ENCODE measurements at regions not wholly inside any gene's neighbourhood (a gene's known extent, or its start where the extent isn't known, plus 50 kb on each side); places are given as distances from the start of the nearest gene placed in this dataset.
A peak's percentile ranks its signal among the peaks of the same experiment; 100 is the strongest.

DNA sequence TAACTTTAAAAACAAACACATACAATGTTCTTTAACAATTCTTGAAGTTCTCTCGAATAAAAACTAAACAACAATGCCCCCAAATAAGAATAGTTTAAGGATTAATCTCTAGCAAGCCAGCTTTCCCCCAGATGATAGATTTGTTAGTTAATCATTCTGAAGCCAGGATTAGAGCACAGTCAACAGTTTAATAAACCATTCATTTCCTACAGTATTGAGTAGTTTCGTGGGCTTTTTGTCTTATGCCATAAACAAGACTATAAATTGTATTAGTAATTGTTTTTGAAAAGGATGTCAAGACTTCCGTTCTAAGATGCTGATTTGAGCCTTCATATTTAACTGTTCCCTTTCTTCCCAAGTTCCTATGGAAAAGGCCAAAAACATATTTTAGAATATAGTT lies 136.6 kb downstream of the PIK3R1 start:
- DNase-seq = no peak

DNA sequence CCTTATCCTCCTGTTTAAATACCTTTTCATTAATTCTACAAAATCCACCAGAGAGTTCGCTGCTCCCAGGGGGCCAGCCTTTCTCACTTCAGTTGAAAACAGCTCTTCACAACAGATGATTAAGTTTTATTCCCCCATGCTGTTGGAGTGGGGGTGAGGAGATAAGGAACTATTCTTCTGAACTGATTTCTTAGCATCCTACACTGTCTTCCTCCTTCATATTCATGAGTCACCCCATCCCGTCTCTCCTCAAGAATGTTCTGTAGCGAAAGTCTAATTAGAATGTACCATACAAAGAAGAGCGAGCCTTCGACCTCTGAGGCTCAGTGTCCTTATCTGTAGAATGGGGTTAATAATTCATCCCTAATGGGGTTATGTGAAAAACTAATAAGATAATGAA lies 138.0 kb downstream of the PIK3R1 start:
- no peak for DNase-seq

DNA sequence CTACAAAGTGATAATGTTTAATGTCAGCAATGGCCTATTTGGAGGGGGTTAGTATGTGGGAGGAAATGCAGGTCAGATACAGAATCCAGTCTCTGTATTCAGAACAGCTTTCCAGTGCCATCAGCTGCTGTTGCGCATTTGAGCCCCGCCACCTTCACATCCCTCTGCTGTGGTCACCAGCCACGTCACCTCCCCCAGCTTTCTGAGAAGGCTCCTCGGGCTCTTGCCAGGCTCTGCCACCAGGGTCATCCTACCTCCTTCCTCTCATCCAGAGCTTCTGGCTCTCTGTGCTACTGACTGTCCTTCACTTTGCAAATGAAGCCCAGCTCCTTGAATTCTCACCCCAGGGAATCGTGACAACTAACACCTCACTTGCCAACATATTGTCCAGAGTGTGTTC lies 138.8 kb downstream of the PIK3R1 start:
- DNase-seq = no peak

DNA sequence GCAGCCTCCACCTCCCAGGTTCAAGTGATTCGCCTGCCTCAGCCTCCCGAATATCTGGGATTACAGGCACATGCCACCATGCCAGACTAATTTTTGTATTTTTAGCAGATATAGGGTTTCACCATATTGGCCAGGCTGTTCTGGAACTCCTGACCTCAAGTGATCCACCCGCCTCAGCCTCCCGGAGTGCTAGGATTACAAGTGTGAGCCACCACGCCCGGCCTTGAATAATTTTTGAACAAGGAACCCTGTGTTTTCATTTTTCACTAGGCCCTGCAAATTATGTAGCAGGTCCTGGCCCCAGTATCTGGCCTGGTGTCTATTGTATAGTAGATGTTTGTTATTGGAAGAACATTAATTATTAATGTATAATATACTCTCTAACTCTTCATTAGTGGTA lies 140.7 kb downstream of the PIK3R1 start:
- DNase-seq = no peak

DNA sequence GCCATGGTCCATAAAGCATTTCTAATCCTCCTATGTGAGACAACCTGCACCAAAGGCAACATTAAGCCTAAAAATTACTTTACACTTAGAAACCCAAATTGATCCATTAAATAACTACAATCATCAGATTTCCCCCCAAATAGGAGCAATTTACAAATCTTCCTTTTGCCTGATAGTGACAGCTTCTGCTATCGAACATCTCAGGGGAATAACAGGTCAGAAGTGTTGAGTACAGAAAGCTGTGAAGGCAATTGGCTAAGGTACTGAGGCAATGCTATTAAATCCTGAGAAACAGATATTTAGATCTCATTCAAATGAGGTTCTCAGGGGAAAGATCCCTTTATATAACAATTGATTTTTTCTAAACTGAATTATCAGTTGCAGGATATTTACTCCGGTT lies 141.1 kb downstream of the PIK3R1 start:
- no peak for DNase-seq

DNA sequence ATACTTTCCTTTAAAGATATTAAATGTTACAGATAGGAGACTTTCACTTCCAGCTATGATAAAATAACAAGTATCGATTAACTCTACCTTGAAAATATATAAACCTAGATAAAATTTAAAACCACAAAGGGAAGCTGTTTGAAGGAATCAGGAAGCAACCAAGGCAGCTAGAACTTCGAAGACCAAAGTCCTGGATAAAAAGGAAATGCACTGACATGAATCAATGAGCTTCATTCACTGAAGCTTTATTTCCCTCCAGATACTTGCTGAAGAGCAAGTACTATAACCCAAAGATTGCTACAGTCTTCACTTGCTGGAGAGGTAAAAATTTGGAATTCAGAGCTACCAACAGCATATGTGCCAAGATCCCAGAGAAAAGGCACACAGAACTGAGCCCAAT lies 144.1 kb downstream of the PIK3R1 start:
- no peak for DNase-seq

DNA sequence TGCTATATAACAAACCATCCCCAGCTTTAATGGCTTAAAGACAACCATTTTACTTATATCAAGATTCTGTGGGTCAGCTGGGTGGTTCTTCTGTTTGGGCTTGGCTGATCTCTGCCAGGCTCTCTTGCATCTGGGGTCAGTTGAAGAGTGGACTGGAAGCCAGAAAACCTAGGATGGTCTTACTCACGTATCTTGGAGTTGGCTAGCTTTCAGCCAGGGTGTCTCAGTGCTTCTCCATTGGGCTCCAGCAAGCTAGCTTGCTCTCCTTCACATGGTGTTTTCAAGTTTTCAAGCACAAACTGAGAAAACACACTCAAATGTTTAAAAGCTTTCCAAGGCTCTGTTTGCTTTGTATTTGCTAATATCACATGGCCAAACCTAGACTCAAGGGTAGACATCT lies 146.8 kb downstream of the PIK3R1 start:
- DNase-seq = no peak

DNA sequence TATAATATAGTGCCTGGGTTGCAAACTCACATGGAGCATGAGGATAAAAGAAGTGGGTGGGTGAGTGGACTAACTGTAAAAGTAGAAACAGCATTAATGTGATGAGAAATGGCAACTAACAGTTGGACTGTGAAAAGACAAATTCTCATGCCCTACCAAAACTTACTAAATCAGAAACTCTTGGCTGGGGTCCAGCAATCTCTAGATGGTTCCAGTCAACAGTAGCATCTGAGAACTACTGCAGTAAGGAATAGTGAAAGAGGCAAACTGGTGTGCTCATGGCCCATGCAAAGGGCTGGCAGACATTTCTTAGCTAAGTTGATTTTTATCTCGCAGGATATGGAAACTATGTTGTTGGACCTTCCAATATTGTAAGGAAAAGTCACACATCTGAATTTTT lies 150.3 kb downstream of the PIK3R1 start:
- no peak for DNase-seq

DNA sequence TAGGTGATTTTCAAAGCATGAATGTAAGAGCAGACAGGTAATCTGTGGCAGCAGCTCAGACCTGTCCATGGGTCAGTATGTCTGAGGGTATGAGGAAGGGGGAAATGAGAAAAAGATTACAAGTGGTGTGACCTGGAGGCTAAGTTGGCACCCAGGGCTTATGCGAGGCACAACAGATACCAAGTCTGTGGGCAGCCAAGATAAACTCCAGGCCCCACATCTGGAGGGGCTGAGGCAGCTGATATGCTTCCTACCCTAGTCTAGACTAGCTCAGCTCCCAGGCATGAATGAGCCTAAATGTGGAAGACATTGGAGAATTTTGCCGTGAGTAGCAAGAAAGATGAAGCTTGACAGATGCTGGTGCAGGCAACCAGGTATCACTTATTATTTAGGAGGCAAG lies 151.7 kb downstream of the PIK3R1 start:
- no peak for DNase-seq

DNA sequence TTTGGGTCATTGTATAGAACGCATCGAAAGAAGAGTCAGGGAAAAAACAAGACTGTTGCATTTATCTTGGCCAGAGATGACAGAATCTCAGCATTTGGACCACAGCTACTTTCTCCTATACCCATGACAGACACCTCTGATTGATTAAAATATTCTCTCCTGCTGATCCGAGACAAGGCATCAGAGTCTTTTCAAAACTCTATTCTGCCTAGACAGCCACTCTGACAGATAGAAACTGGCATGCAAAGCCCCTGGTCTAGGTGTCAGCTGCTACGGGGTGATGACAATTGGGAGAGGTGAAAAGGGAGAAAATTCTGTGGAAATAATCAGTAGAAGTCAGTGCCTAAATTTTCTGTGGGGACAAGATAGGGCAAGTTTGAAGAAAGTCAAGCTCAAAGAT lies 152.2 kb downstream of the PIK3R1 start:
- DNase-seq = no peak

DNA sequence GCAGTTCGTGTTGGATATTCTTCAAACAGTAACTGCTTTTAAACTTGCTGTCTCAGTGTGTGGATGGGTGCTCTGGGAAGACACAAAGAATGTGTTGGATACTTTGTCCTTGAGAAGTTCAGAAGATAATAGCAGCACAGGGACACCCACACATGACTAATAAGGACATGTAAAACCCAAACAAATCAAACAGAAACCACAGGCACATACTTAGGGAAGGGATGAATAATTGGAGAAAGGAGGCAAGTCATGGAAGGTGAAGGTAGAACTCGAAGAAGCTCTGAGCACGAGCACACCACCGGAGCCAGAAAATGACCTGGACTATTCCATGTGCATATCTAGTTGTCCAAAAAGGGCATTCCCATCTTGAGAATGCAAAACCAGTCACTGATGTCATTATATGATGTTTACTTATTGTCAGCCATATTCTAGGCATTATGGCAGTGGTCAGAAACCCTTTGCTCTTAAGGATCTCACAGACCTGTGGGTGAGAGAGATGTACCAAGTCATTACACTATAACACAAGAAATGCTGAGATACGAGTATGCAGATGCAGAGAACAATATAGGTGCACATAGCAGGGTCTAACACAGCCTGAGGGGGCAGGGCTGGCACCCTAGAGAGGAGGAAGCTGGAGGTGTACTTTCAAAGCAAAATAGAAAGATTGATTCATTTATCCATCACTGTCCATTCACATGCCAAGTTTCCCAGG lies 152.9 kb downstream of the PIK3R1 start:
- no peak for DNase-seq

DNA sequence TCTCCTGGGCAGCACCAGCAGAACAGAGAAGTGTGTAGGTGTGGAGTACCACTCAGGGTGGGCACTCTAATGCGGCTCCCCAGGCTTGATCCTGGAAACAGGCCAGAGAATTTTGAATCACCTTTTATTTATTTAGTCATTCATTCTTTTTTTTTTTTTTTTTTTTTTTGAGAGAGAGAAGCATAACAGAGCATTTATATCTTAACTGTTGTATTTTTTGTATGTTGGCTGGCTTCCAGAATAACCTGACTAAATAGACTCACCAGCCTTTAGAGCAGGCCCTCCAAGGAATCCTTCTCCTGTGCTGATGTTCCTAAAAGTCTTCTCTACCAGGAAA lies 153.4 kb downstream of the PIK3R1 start:
- no peak for DNase-seq

DNA sequence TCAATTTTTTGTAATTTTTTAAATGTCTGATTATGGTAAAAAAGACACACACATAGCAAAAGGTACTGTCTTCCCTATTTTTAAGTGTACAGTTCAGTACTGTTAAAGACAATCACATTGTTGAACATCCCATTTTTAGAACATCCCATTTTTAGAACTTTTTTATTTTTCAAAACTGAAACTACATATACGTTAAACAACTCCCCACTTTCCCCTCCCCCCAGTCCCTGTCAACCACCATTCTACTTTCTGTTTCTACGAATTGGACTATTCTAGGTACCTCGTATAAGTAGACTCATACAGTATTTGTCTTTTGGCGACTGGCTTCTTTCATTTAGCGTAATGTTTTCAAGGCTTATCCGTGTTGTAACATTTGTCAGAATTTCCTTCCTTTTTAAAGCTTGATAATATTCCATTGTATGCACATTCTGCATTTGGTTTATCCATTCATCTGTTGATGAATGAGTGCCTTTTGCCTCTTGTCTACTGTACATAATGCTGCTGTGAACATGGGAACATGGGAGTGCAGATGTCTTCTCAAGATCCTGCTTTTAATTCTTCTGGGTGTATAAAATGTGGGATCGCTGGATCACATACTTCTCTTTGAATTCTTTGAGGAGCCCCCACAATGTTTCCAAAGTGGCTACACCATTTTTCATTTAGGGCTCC lies 154.0 kb downstream of the PIK3R1 start:
- peak; percentile 31 for DNase-seq

DNA sequence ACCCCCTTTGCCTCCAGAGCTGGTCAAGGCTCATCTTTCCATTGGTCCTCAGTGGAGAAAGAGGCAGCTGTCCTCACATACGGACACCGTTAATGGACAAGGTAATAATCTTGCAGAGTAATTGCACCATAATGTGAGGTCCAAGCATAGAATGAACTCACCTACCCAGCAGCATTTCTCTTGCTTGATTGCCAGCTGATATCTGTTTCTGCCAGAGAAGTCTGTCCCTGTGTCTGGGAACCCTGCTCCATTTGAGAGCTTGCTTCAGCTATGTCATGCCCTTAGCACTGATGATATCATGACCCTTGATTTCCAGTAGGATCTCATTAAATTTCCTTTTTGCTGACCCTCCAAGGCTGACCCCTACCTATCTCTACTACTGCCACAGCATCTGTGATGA lies 154.6 kb downstream of the PIK3R1 start:
- no peak for DNase-seq

DNA sequence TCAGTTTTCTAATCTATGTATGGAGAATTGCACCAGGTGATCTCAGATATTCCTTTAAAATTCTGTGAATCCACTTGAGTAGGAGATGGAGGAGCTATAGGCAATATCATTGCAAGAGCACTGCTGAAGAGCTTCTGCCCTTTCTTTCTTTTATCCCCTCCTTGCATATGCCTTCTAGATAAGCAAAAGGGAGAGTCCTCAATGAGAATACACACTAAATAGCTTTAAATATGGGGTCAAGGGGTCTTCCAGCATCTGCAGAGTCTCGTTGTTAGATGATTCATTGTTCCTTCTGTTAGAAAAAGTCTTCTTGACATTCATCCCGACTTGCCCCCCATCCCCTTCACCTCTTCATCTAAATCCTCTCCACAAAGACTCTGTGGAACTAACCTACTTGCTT lies 156.1 kb downstream of the PIK3R1 start:
- no peak for DNase-seq

DNA sequence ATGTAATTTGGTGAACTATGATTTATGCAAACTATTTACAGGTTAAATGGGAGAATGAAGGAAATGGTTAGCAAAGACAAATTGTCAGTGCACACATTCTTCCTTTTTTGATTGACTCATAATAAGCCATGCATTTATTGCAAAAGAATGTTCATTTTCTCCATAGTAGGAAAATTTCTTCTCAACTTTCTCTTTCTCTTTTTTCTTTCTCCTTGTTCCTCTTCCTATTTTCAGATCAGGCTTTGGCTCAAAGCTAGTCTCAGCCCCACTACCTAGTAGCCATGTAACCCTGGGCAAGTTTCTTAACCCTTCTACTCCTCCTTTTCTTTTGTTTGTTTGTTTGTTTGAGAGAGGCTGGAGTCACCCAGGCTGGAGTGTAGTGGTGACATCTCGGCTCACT lies 156.6 kb downstream of the PIK3R1 start:
- no peak for DNase-seq

DNA sequence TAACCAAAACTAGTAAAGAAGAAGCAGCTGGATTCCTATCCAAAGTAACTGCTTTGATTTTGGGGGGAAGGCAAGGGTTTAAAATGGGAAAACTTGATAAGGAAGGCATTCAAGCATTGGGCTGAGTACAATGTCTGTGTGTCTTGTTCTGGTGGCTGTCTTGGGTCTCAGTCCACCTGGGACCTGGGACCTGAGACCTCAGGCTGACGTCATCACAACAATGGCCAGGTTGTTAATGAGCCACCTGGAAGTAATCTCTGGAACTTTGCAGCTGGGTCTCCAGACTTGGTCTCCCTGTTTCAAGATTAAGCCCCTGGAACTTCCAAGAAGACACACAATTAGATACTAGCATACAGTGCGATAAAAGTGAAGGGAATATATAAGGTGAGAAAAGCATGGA lies 157.5 kb downstream of the PIK3R1 start:
- no peak for DNase-seq

DNA sequence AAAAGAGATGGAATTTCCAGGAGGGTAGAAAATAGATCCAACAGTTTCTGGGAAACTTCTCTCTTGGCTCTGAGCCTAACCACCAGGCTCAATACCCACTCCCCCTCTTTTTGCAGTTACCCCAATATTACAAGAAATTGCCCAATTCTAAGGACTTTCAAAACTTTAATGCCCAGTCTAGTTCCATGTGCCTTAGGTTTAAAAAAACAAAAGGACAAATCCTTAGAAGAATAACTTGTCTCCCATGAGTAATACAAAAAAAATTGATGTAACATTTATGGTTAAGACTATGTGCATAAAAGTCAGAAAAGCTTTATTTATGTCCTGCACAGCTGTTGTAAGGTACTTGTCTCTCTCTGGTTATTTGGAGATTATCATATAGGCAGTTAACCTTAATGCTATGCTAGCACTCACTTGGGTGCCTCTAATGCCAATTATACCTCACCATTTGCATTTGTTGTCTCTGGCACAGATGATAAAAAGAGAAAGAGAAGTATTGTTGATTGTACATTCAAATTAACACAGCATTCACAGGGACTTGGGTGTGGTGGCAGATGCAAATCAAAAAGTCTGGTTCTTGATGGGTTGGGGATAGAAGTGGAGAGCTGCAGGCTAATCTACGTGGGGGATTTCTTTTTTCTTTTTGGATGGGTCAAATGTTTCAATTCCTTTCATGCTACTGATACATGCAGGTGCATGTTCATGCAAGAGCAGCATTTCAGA lies 159.4 kb downstream of the PIK3R1 start:
- DNase-seq = no peak

DNA sequence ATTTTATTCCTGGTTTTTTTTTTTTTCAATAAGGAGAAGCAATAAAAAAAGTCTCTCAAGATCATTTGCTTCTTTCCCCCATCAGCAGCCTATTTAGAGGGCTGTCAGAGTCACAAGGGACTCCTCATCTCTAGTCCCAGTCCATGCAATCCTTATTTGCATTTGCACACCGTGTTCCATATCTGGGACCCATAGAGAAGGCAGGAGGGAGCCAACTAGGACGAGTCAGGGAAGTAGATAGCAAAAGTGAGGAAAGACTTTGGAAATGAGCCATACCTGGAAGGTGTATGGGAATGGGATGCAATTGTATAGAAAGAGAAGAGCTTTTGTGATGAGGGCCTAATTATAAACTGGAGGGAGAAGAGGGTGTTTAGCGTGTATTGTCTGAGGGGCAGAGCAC lies 160.0 kb downstream of the PIK3R1 start:
- DNase-seq = no peak

DNA sequence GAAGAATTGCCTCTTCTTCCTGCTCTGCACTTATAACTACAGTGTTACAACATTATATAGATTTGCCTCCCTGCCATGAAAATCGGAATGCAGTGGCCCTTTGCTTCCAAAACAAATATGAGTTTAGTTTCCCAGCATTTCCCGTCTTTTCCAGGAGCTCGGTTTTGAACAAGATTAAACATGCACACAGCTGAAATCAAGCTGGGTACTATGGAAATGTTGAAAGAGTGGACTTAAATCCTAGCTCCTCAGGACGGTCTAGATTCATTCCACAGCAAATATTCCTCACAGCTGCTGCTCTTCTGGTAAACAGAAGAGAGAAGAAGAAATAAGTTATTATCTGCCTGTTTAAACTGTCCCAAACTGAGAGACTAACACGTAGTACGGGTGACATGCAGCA lies 161.4 kb downstream of the PIK3R1 start:
- DNase-seq = no peak

DNA sequence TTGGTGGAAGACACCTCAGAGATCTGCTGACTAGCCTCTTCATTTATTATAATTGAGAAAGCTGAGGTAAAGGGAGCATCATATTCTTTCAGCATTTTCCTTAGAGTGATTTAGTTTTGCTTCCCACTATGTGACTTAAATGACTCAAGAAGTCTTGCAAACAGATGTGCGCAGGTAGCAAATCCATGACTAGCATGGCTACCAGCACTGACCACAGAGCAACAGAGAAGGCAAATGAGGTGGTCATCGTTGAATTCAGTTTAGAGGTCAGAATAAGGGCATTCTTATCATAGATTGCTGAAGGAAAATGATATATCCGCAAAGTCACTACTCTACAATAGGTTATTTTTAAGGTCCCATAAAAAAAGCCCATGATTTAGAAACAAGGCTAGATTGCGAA lies 162.2 kb downstream of the PIK3R1 start:
- no peak for DNase-seq

DNA sequence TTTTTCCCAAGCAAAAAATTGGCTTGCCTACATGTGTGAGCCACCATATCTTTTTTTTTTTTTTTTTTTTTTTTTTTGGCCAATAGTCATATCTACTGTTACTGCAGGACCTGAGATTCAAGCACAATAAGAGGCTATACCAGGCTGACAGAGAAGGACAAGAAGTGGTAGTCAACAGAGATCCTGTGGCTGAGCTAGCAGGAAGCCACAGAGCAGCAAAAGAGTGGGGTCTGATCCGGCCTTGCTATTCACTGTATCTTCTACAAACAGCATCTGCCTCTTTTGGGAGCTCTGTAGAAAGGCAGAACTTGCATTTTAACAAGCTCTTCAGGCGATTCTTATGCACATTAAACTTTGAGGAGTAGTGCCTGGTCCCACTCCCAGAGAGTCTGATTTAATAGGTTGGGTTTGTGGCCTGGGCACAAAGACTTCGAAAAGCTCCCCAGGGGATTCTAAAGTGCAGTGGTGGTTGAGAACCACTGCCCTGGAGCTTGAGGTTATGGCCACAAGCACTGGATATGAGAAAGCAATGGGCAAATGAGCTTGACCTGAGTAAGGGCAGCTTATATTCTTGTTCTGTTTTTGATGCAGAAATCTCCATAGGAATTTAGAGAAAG lies 162.8 kb downstream of the PIK3R1 start:
- no peak for DNase-seq

DNA sequence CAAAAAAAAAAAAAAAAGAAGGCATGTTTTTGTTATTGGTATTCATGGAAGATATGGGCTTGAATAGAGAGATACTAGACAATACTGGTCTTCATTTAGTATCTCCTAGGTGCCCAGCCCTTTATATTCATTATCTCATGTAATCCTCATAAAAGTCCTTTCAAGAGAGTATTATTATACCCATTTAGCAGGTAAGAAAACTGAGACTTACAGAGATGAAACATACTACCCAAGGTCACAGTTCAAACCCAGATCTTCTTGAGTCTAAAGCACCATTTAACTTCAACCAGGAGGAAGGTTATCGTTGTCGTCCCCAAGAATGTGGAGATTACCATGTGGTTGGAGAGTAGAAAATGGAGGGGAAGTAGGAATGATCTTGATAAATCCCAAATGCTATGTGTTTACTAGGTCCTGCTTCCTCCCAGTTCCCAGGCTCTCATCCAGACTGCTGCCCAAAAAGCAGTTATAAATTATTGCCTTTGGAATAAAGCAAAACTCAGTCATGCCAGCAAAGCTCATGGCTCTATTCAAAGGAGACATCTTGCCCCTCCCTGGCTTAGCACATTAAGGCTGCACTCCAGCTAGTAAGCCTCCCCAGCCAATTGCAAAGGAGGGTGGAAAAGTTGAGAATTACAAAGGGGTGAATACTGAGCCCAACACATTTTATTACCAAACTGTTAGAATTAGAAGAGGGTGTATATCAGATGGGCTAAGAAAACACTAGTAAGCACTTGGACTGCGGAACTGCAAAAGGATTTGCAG lies 163.9 kb downstream of the PIK3R1 start:
- DNase-seq = no peak
